Heart right ventricle (tissue), 16 donors: ENCODE measurements at regions not wholly inside any gene's neighbourhood (a gene's known extent, or its start where the extent isn't known, plus 50 kb on each side); places are given as distances from the start of the nearest gene placed in this dataset.

Experiments
- ATAC-seq, 8 donors: fragments of 200-7000 bp; cut with Tn5 transposase; one replicate each; pipeline ENCODE4 v1.9.1; 2020; ENCODE audit warnings: mild to moderate bottlenecking in 8 of 8, moderate library complexity in 8 of 8, moderate number of reproducible peaks in 1 of 8
- DNase-seq, 2 donors: peaks; one replicate each; pipeline ENCODE4 v3.0.0-alpha.2; 2020
- H3K27ac ChIP-seq, 10 donors: fragments of 200-600 bp; sonication (generic) in 2 of 10; one replicate each; pipeline versions ENCODE4 v1.5.0 to v1.8.0; 2020 to 2022; ENCODE audit warnings: mild to moderate bottlenecking in 3 of 10
- H3K27me3 ChIP-seq, 7 donors: fragments of 200-600 bp; one replicate each; pipeline ENCODE4 v1.8.0; 2021 to 2022; ENCODE audit warnings: mild to moderate bottlenecking in 2 of 7
- H3K36me3 ChIP-seq, 9 donors: fragments of 200-600 bp; sonication (generic) in 1 of 9; one replicate each; pipeline versions ENCODE4 v1.5.0 to v1.8.0; 2020 to 2022; ENCODE audit warnings: mild to moderate bottlenecking in 2 of 9
- H3K4me1 ChIP-seq, 9 donors: fragments of 200-600 bp; sonication (generic) in 1 of 9; one replicate each; pipeline versions ENCODE4 v1.5.0 to v1.8.0; 2020 to 2022; ENCODE audit warnings: mild to moderate bottlenecking in 4 of 9
- H3K4me3 ChIP-seq, 10 donors: fragments of 200-600 bp; sonication (generic) in 2 of 10; one replicate each; pipeline versions ENCODE4 v1.5.0 to v1.8.0; 2020 to 2022; ENCODE audit warnings: mild to moderate bottlenecking in 7 of 10, moderate library complexity in 2 of 10
- H3K9me3 ChIP-seq, 11 donors: fragments of 200-600 bp in 10 of 11; sonication (generic) in 2 of 11; one replicate each; pipeline versions ENCODE4 v1.5.0 to v1.8.0; 2013 to 2022; ENCODE audit warnings: mild to moderate bottlenecking in 2 of 11, control low read depth in 1 of 11, moderate library complexity in 1 of 11
- WGBS, 2 donors: extraction: QIAGEN DNeasy Blood & Tissue Kit; methylation state at CpG; one replicate each; pipeline ENCODE4 v1.1.7; 2013; ENCODE audit warnings: inconsistent platforms in 1 of 2; 5-methylcytosine and 5-hydroxymethylcytosine counted together
- intact Hi-C, 10 donors: fragments of 100-400 bp; cut with DNase I; formaldehyde crosslinking; loops; one replicate each; pipeline versions ENCODE4 v1.11.1 to v1.14.2; 2022
- TF ChIP-seq, protein P1 (sequence below), 9 donors: fragments of 200-600 bp; sonication (generic) in 2 of 9; IDR thresholded peaks; one replicate each; pipeline versions ENCODE4 v1.5.0 to v1.8.0; 2021 to 2022; ENCODE audit warnings: antibody characterized with exemption in 9 of 9, mild to moderate bottlenecking in 5 of 9, moderate library complexity in 1 of 9
- donor health status: Arrhythmogenic right ventricular cardiomyopathy.
- donor health status: ischemic (EF 13 %, LVEDD 7.1; RV severe dilation, severe dysfunction).
- donor health status: healthy with polysubstance abuse.
- donor health status: DM: no; HTN: yes; CAD: no.
- donor health status: DM: no; HTN: no; CAD: no.
- donor health status: ischemic (EF 25% LVEDD 6.9; RV normal size, moderate dysfunction).
- donor health status: ischemic (EF 25% LVEDD 5.7; RV mildly dilated, moderate dysfunction).
- donor health status: healthy.
- donor health status: DM: yes; HTN: yes; CAD: no.
- donor health status: Ischemic cardiomyopathy.
- donor health status: ischemic (EF 35%, LVEDD 5.7; RV mildly dilated, moderate dysfunction).
- donor health status: nonischemic (EF 11% LVEDD 7.7; RV severe dilation, severe dysfunction).
- donor health status: DM: yes; HTN: yes; CAD: no.
- donor health status: PGD.
- donor health status: ischemic (EF 29% LVEDD 5.4; RV normal size, mild dysfunction).
- donor health status: nonischemic (EF 23%, LVEDD 6.1; RV moderate dilation, normal function).

DNA sequence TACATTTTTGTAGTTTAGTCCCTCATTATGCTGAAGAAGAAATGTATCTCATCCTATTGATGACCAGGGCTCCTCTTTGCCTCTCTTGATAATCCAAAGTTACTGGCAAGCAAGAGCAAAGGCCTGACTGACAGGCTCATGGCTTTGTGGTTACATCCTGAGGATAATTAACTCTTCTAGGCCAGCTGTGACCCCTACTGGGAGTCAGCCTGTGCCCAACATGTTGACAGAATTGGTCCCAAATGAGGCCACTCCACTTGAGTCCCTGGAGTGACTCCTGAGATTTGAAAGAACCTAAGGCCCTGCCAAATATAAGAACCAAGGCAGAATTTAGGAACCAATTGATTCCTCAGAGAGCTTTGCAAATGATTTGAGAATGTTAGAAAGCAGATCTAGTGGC lies 973.8 kb upstream of the CELF4 start:
- peaks cover 0 to 20% (median 8%) of the 10 kb centered on the region in 11 donors for H3K9me3 ChIP-seq
- H3K4me1 ChIP-seq = no peaks in the 10 kb centered on the region
- no peak for DNase-seq
- H3K27ac ChIP-seq = no peak overlapping the region
- H3K4me3 ChIP-seq = no peak overlapping the region
- intact Hi-C loops = loop anchor here in 1 of 10 donors (10.0 kb wide), 1 partner anchor 85 kb away; no protein-coding TSS in a partner anchor
- no peaks in the 10 kb centered on the region for H3K36me3 ChIP-seq
- TF ChIP-seq, protein P1, sequence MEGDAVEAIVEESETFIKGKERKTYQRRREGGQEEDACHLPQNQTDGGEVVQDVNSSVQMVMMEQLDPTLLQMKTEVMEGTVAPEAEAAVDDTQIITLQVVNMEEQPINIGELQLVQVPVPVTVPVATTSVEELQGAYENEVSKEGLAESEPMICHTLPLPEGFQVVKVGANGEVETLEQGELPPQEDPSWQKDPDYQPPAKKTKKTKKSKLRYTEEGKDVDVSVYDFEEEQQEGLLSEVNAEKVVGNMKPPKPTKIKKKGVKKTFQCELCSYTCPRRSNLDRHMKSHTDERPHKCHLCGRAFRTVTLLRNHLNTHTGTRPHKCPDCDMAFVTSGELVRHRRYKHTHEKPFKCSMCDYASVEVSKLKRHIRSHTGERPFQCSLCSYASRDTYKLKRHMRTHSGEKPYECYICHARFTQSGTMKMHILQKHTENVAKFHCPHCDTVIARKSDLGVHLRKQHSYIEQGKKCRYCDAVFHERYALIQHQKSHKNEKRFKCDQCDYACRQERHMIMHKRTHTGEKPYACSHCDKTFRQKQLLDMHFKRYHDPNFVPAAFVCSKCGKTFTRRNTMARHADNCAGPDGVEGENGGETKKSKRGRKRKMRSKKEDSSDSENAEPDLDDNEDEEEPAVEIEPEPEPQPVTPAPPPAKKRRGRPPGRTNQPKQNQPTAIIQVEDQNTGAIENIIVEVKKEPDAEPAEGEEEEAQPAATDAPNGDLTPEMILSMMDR (IDR thresholded peaks at IDR 0.05) = no peak
- no peaks in the 10 kb centered on the region for H3K27me3 ChIP-seq
- ATAC-seq = no peak

DNA sequence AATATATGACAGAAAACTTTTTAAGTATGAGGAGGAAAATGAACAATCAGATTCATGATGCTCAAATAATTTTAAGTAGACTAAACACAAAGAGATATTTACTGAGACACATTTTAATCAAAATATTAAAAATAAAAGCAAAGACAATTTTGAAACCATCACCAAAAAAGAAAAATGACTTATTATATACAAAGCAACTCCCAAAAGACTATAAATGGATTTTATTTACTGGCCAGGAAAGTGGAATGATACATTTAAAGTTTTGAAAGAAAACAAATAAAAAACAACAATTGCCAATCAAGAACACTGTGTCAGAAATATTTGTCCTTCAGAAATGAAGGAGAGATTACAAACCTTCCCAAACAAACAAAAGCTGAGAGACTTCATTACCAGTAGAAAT lies 968.5 kb upstream of the CELF4 start:
- ATAC-seq = no peak
- Histone ChIP-seq H3K4me3 (no peak overlapping the region), H3K27me3 (no peaks in the 10 kb centered on the region), H3K36me3 (no peaks in the 10 kb centered on the region), H3K4me1 (no peaks in the 10 kb centered on the region), H3K27ac (no peak overlapping the region), H3K9me3 (peaks cover 0 to 36% (median 20%) of the 10 kb centered on the region in 11 donors)
- TF ChIP-seq, protein P1 (IDR thresholded peaks at IDR 0.05) = no peak
- no peak for DNase-seq
- intact Hi-C loops = loop anchor here in 1 of 10 donors (10.0 kb wide), 1 partner anchor 79 kb away; no protein-coding TSS in a partner anchor

DNA sequence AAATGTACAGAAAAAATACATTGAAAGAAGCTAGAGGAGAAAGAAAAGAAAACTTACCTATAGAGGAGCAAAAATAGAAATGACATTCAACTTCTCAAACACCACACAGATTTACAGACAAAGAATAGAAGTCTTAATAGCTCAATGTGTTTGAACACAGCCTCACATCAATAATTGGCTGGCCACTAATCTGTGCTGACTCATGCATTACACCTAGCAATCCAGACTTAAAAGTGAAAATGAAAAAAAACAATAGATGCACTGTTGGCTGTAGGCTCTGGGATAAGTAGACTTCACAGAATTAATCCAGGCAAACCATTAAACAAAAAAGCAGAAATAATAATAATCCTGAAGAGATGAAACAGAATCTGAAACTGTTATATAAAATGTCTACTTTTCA lies 961.3 kb upstream of the CELF4 start:
- intact Hi-C loops = no loop called here
- ATAC-seq = no peak
- H3K27ac ChIP-seq = no peak overlapping the region
- TF ChIP-seq, protein P1 (IDR thresholded peaks at IDR 0.05) = no peak
- no peaks in the 10 kb centered on the region for H3K4me1 ChIP-seq
- peaks cover 0 to 3% (median 0%) of the 10 kb centered on the region in 11 donors for H3K9me3 ChIP-seq
- H3K27me3 ChIP-seq = no peaks in the 10 kb centered on the region
- DNase-seq = no peak
- H3K4me3 ChIP-seq = no peak overlapping the region
- no peaks in the 10 kb centered on the region for H3K36me3 ChIP-seq

DNA sequence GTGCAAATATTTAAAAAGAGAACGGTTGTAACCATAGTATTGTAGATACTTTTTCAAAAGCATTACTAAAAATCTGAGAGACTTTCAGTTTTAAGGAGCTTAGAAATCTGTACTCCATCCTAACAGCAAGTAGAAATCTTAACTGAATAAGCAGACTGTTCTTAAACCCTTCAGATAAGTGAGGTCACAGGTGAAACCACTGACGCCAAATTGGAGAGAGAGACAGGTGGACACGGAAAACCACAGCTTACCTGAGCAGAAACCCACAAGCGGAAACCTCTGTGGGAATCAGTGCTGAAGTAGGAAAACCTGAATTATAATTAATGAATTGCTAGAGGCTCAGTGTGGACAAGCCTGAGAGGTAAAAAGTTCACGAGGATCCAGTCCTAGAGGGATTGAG lies 959.4 kb upstream of the CELF4 start:
- DNase-seq = no peak
- no peaks in the 10 kb centered on the region for H3K27me3 ChIP-seq
- intact Hi-C loops = no loop called here
- no peaks in the 10 kb centered on the region for H3K36me3 ChIP-seq
- ATAC-seq = no peak
- H3K4me3 ChIP-seq = no peak overlapping the region
- H3K27ac ChIP-seq = no peak overlapping the region
- peaks cover 0 to 3% (median 0%) of the 10 kb centered on the region in 11 donors for H3K9me3 ChIP-seq
- WGBS, 2 donors = 74 to 75% methylated on average over 5 of the region's 5 CpGs
- TF ChIP-seq, protein P1 (IDR thresholded peaks at IDR 0.05) = no peak
- no peaks in the 10 kb centered on the region for H3K4me1 ChIP-seq

DNA sequence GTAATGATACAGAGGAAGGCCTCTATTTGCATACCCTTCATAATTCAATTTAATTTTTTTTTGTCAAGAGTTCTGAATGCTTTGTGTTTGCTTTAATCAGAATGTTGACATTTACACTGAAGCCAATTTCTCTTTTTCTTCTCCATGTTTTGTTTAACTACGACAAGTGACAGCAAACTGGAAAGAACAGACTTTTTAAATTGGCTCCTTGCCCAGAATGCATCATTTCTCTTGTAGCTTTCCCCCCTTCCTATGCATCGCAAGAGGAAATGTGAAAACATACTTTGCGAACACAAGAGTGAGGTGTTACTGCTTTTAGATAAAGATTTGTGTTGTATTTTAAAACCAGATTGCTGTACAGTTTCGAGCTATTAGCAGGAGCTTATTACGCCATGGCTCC lies 955.2 kb upstream of the CELF4 start:
- ATAC-seq = no peak
- WGBS, 2 donors = 40 to 49% methylated on average over 5 of the region's 5 CpGs

More for the DNA sequence above, 955.2 kb upstream of the CELF4 start:
- no peak for DNase-seq
- intact Hi-C loops = no loop called here
- H3K36me3 ChIP-seq = no peaks in the 10 kb centered on the region
- H3K4me1 ChIP-seq = no peaks in the 10 kb centered on the region
- H3K9me3 ChIP-seq = peaks cover 0 to under 1% (median 0%) of the 10 kb centered on the region in 11 donors
- no peak overlapping the region for H3K4me3 ChIP-seq
- TF ChIP-seq, protein P1 (IDR thresholded peaks at IDR 0.05) = no peak
- H3K27me3 ChIP-seq = no peaks in the 10 kb centered on the region
- no peak overlapping the region for H3K27ac ChIP-seq
